AG04450 (cell line): ENCODE measurements at regions not wholly inside any gene's neighbourhood (a gene's known extent, or its start where the extent isn't known, plus 50 kb on each side); places are given as distances from the start of the nearest gene placed in this dataset.

Experiments
- CTCF ChIA-PET: fragments of 300-600, 350-600 bp; formaldehyde crosslinking; extraction: SDS; loops from one replicate; lab custom pipeline; 2022; ENCODE audit warnings: antibody characterized with exemption, inconsistent platforms; lab: Charles Lee
- POLR2A ChIA-PET: fragments of 350-600 bp; formaldehyde crosslinking; extraction: SDS; loops from one replicate; lab custom pipeline; 2021; ENCODE audit warnings: antibody characterized with exemption, inconsistent platforms; lab: Yijun Ruan, JAX
- DNase-seq: peaks from one replicate; pipeline ENCODE4 v3.0.0-alpha.2; 2011; ENCODE audit warnings: low read depth, low spot score
- H3K27ac ChIP-seq: one replicate; pipeline ENCODE4 v1.5.1; 2012; ENCODE audit warnings: low read depth, low read length, control low read depth
- H3K27me3 ChIP-seq: one replicate; pipeline ENCODE4 v1.6.0; 2012; ENCODE audit warnings: low read length; ENCODE audit not compliant: control insufficient read depth, insufficient read depth
- H3K4me3 ChIP-seq: 2 replicates; pipeline ENCODE4 v1.5.1; 2011; ENCODE audit warnings: mild to moderate bottlenecking, low read depth, low read length, control low read depth
- H3K9me3 ChIP-seq: 2 replicates; pipeline ENCODE4 v1.5.1; 2012; ENCODE audit warnings: low read length; ENCODE audit not compliant: control insufficient read depth, insufficient read depth
- TF ChIP-seq, protein P1 (sequence below): IDR thresholded peaks from 2 replicates; pipeline ENCODE4 v1.5.1; 2011; ENCODE audit warnings: low read depth, low read length, control low read depth, inconsistent platforms

DNA sequence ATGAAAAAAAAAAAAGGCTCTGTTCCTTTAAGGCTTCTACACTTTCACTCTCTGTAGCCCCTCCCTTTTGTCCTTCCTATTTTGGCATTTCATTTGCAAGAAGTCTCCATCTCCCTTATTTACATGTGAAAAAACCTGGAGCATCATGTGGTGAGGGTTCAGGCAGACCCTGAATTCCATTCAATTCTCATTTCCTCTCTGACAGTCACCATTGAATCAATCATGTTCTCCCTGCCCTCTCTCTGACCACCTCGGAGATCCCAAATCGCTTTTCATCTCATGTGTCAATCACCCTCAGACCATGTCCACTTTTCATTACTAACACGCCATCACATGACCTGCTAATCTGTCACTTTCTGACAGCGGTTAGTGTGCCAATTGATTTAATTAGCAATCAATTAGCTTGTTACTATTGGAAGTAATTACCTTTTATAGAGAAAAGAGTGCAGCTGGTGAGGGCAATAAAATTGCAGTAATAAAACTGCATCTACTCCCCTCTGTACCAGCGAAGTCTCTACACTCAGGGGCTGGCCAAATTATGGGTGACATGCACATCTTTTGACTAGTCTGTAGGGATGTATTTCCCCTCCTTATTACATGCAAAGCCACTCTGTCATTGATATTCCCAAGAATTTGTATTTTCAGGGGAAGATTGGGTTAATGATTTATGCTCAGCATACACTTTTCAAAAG lies 317.4 kb downstream of the EN1 start:
- Histone ChIP-seq H3K27me3 (peaks cover 3% of the 10 kb centered on the region), H3K4me3 (no peak overlapping the region), H3K27ac (no peak overlapping the region), H3K9me3 (no peaks in the 10 kb centered on the region)
- TF ChIP-seq, protein P1, sequence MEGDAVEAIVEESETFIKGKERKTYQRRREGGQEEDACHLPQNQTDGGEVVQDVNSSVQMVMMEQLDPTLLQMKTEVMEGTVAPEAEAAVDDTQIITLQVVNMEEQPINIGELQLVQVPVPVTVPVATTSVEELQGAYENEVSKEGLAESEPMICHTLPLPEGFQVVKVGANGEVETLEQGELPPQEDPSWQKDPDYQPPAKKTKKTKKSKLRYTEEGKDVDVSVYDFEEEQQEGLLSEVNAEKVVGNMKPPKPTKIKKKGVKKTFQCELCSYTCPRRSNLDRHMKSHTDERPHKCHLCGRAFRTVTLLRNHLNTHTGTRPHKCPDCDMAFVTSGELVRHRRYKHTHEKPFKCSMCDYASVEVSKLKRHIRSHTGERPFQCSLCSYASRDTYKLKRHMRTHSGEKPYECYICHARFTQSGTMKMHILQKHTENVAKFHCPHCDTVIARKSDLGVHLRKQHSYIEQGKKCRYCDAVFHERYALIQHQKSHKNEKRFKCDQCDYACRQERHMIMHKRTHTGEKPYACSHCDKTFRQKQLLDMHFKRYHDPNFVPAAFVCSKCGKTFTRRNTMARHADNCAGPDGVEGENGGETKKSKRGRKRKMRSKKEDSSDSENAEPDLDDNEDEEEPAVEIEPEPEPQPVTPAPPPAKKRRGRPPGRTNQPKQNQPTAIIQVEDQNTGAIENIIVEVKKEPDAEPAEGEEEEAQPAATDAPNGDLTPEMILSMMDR: no peak
- ChIA-PET CTCF (no interaction called here), POLR2A (no interaction called here)
- DNase-seq: no peak

DNA sequence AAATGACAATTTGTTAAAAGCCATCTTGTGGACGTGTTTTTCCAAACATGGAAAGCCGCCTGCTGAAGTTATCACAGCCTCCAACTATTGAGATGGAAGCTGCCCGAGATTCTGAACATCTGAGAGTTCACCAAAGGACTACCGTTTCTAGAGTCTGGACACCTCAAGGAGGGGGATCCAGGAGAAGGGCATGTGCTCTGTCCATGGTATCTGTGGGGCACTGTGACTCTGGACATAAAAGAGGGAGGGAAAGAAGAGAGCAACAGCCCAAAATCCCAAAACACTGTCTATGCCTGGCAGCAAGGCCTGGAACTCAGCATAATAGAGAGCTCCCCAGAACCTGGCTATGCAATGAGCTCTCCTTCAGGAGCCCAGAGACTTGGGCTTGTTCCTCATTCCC lies 319.9 kb downstream of the EN1 start:
- DNase-seq: no peak
- Histone ChIP-seq H3K27ac (no peak overlapping the region), H3K27me3 (peaks cover 3% of the 10 kb centered on the region), H3K9me3 (no peaks in the 10 kb centered on the region), H3K4me3 (no peak overlapping the region)
- ChIA-PET POLR2A (no interaction called here), CTCF (no interaction called here)
- TF ChIP-seq, protein P1: no peak

GRCh38 chr2:118525346-118525745 lies 322.1 kb downstream of the EN1 start:
- Histone ChIP-seq H3K27ac (no peak overlapping the region), H3K9me3 (peaks cover 6% of the 10 kb centered on the region), H3K4me3 (no peak overlapping the region), H3K27me3 (peaks cover 3% of the 10 kb centered on the region)
- ChIA-PET CTCF (no interaction called here), POLR2A (no interaction called here)
- DNase-seq: no peak
- TF ChIP-seq, protein P1: no peak

GRCh38 chr2:118524911-118525310 lies 322.5 kb downstream of the EN1 start:
- Histone ChIP-seq H3K27me3 (peaks cover 3% of the 10 kb centered on the region), H3K9me3 (peaks cover 6% of the 10 kb centered on the region), H3K4me3 (no peak overlapping the region), H3K27ac (no peak overlapping the region)
- ChIA-PET POLR2A (no interaction called here), CTCF (no interaction called here)
- no peak for DNase-seq
- TF ChIP-seq, protein P1: no peak

DNA sequence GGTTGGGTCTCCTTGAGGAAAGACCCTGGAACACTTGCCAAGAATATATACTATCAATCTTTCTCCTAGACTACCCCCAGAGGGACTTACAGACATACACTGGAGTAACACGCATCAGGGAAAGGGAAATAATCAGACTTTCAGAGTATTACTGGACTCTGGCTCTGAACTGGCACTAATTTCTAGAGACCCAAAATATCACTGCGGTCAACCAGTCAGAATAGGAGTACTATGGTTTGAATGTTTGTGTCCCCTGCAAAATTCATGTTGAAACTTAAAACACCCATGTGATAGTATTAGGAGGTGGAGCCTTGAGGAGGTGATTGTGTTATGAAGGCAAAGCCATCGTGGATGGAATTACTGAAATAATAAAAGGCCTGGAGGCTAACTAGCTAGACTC lies 323.7 kb downstream of the EN1 start:
- H3K9me3 ChIP-seq: peaks cover 6% of the 10 kb centered on the region
- no peak overlapping the region for H3K4me3 ChIP-seq
- ChIA-PET POLR2A (no interaction called here), CTCF (no interaction called here)
- no peak for DNase-seq
- TF ChIP-seq, protein P1: no peak
- H3K27ac ChIP-seq: no peak overlapping the region
- H3K27me3 ChIP-seq: no peaks in the 10 kb centered on the region
